HCT116 (cell line): ENCODE measurements at regions not wholly inside any gene's neighbourhood (a gene's known extent, or its start where the extent isn't known, plus 50 kb on each side); places are given as distances from the start of the nearest gene placed in this dataset.

Source experiments
- ATAC-seq: fragments of 200-7000 bp; cut with Tn5 transposase; 2 replicates; pipeline ENCODE4 v1.9.1; 2020; ENCODE audit warnings: mild to moderate bottlenecking, moderate library complexity
- BruUV-seq: library from RNA; stranded (reverse); fragments of 400-500 nt; replicated peaks from 2 replicates; lab custom pipeline; 2021; lab: Mats Ljungman, UMichigan
- CTCF ChIA-PET: fragments of 300-600 bp; sonication (Branson Sonifier 250); formaldehyde crosslinking; loops from one replicate; lab custom pipeline; 2021; ENCODE audit warnings: antibody characterized with exemption; lab: Charles Lee
- POLR2A ChIA-PET: fragments of 300-600, 350-600 bp; sonication (Branson Sonifier 250); formaldehyde crosslinking; loops from one replicate; lab custom pipeline; 2021; ENCODE audit warnings: antibody characterized with exemption; lab: Charles Lee
- RAD21 ChIA-PET, 2 experiments: fragments of 300-600 bp; sonication (Branson Sonifier 250); formaldehyde crosslinking; loops; one replicate each; lab custom pipeline; 2023; ENCODE audit warnings: low total read pairs in 2 of 2; ENCODE audit not compliant: uncharacterized antibody in 2 of 2, unreplicated experiment in 2 of 2, low non-redundant PET in 1 of 2; lab: Charles Lee
- DNase-seq: peaks from one replicate; pipeline ENCODE4 v3.0.0-alpha.2; 2010; ENCODE audit warnings: low read depth, low spot score
- H2AFZ ChIP-seq: fragments of 200-600 bp; shearing (Covaris generic), sonication (generic); 2 replicates; pipeline ENCODE4 v1.6.1; 2017; ENCODE audit warnings: low read depth, mixed run types, mixed read lengths, antibody characterized with exemption, low read length; ENCODE audit not compliant: poor library complexity, severe bottlenecking
- H3K27ac ChIP-seq: 2 replicates; pipeline ENCODE4 v1.5.1; 2012; ENCODE audit warnings: low read depth, low read length
- H3K27me3 ChIP-seq: fragments of 200-600 bp; sonication (generic); 2 replicates; pipeline ENCODE4 v1.6.1; 2016; ENCODE audit warnings: mixed run types, low read length, mixed read lengths; ENCODE audit not compliant: insufficient read depth
- H3K36me3 ChIP-seq, 2 experiments: fragments of 200-500 bp in 1 of 2; fragments of 200-600 bp in 1 of 2; sonication (Bioruptor generic) in 1 of 2; sonication (generic) in 1 of 2; 2 replicates each; pipeline versions ENCODE4 v1.5.1 to v1.6.1; 2014 to 2016; ENCODE audit warnings: low read length in 2 of 2, inconsistent platforms in 1 of 2, mixed read lengths in 1 of 2, mixed run types in 1 of 2; ENCODE audit not compliant: insufficient read depth in 2 of 2, control insufficient read depth in 1 of 2
- H3K4me1 ChIP-seq, 2 experiments: fragments of 200-600 bp in 1 of 2; sonication (generic) in 1 of 2; 2 replicates each; pipeline versions ENCODE4 v1.5.1 to v1.6.1; 2012 to 2017; ENCODE audit warnings: low read length in 2 of 2, inconsistent platforms in 1 of 2, mild to moderate bottlenecking in 1 of 2, mixed read lengths in 1 of 2, mixed run types in 1 of 2, moderate library complexity in 1 of 2; ENCODE audit not compliant: insufficient read depth in 2 of 2, control insufficient read depth in 1 of 2
- H3K4me2 ChIP-seq: fragments of 200-600 bp; sonication (generic); 2 replicates; pipeline ENCODE4 v1.6.1; 2017; ENCODE audit warnings: mixed run types, low read length, mixed read lengths
- H3K4me3 ChIP-seq, 2 experiments: fragments of 200-600 bp in 1 of 2; sonication (generic) in 1 of 2; replicated peaks in 1 of 2; 2 replicates each; pipeline ENCODE4 v1.5.1; 2011 to 2016; ENCODE audit warnings: low read length in 2 of 2, control low read depth in 1 of 2, low read depth in 1 of 2, mild to moderate bottlenecking in 1 of 2, mixed read lengths in 1 of 2, mixed run types in 1 of 2
- H3K79me2 ChIP-seq: fragments of 200-600 bp; sonication (generic); 2 replicates; pipeline ENCODE4 v1.6.1; 2017; ENCODE audit warnings: mild to moderate bottlenecking, mixed run types, low read length, moderate library complexity, mixed read lengths; ENCODE audit not compliant: insufficient read depth
- H3K9ac ChIP-seq: fragments of 200-600 bp; sonication (generic); 2 replicates; pipeline ENCODE4 v1.6.1; 2016; ENCODE audit warnings: low read length, mixed read lengths
- H3K9me2 ChIP-seq: fragments of 200-600 bp; sonication (generic), shearing (Covaris generic); 2 replicates; pipeline ENCODE4 v1.6.1; 2017; ENCODE audit warnings: mixed run types, mild to moderate bottlenecking, moderate library complexity; ENCODE audit not compliant: insufficient read depth
- H3K9me3 ChIP-seq, 2 experiments: fragments of 200-500 bp in 1 of 2; fragments of 200-600 bp in 1 of 2; sonication (Bioruptor generic) in 1 of 2; sonication (generic) in 1 of 2; 2 replicates each; pipeline ENCODE4 v1.6.1; 2014 to 2017; ENCODE audit warnings: low read length in 2 of 2, mixed read lengths in 2 of 2, inconsistent platforms in 1 of 2, low read depth in 1 of 2, mild to moderate bottlenecking in 1 of 2, mixed run types in 1 of 2, moderate library complexity in 1 of 2; ENCODE audit not compliant: control insufficient read depth in 1 of 2, insufficient read depth in 1 of 2
- H4K20me1 ChIP-seq: fragments of 200-600 bp; sonication (generic), shearing (Covaris generic); 2 replicates; pipeline ENCODE4 v1.6.1; 2017; ENCODE audit warnings: mixed run types, mild to moderate bottlenecking, moderate library complexity; ENCODE audit not compliant: insufficient read depth
- ATF3 ChIP-seq: IDR thresholded peaks from 2 replicates; pipeline ENCODE4 v1.6.1; 2012
- CBX3 ChIP-seq: IDR thresholded peaks from 2 replicates; pipeline ENCODE4 v1.6.1; 2012; ENCODE audit warnings: low read depth
- CEBPB ChIP-seq: IDR thresholded peaks from 2 replicates; pipeline ENCODE4 v1.6.1; 2012; ENCODE audit warnings: low read depth
- EGR1 ChIP-seq: IDR thresholded peaks from 2 replicates; pipeline ENCODE4 v1.6.1; 2012; ENCODE audit warnings: low read depth
- ELF1 ChIP-seq: IDR thresholded peaks from 2 replicates; pipeline ENCODE4 v1.6.1; 2012; ENCODE audit warnings: low read depth, borderline replicate concordance
- EZH2 ChIP-seq: fragments of 200-600 bp; sonication (generic); IDR thresholded peaks from 2 replicates; pipeline ENCODE4 v1.6.1; 2017; ENCODE audit warnings: antibody characterized with exemption, mixed run types
- EZH2phosphoT487 ChIP-seq: fragments of 200-600 bp; IDR thresholded peaks from 2 replicates; pipeline ENCODE4 v1.6.1; 2018; ENCODE audit warnings: antibody characterized with exemption, borderline replicate concordance
- FOSL1 ChIP-seq: IDR thresholded peaks from 2 replicates; pipeline ENCODE4 v1.6.1; 2012; ENCODE audit warnings: low read depth
- JUND ChIP-seq: IDR thresholded peaks from 2 replicates; pipeline ENCODE4 v1.6.1; 2012
- MAX ChIP-seq: IDR thresholded peaks from 2 replicates; pipeline ENCODE4 v1.6.1; 2012
- POLR2A ChIP-seq: IDR thresholded peaks from 2 replicates; pipeline ENCODE4 v1.7.0; 2011; ENCODE audit warnings: borderline replicate concordance; ENCODE audit not compliant: insufficient read depth, insufficient read length; ENCODE audit errors: extremely low read depth
- POLR2AphosphoS5 ChIP-seq: IDR thresholded peaks from 2 replicates; pipeline ENCODE4 v1.6.1; 2011; ENCODE audit warnings: mild to moderate bottlenecking, low read depth, low read length, moderate library complexity
- SIN3A ChIP-seq: IDR thresholded peaks from 2 replicates; pipeline ENCODE4 v1.6.1; 2012; ENCODE audit warnings: low read depth
- SP1 ChIP-seq: IDR thresholded peaks from 2 replicates; pipeline ENCODE4 v1.6.1; 2012; ENCODE audit warnings: low read depth
- SRF ChIP-seq: IDR thresholded peaks from 2 replicates; pipeline ENCODE4 v1.6.1; 2012; ENCODE audit warnings: low read depth
- TCF7L2 ChIP-seq: IDR thresholded peaks from 2 replicates; pipeline ENCODE4 v1.7.0; 2011; ENCODE audit warnings: borderline replicate concordance, inconsistent platforms; ENCODE audit not compliant: insufficient read depth, insufficient read length; ENCODE audit errors: extremely low read depth
- YY1 ChIP-seq: IDR thresholded peaks from 2 replicates; pipeline ENCODE4 v1.6.1; 2011; ENCODE audit warnings: low read length, low read depth, moderate library complexity, mild to moderate bottlenecking; ENCODE audit not compliant: insufficient replicate concordance; ENCODE audit errors: extremely low read depth
- ZBTB33 ChIP-seq: IDR thresholded peaks from 2 replicates; pipeline ENCODE4 v1.6.1; 2011; ENCODE audit warnings: mild to moderate bottlenecking, low read length, moderate library complexity; ENCODE audit not compliant: insufficient replicate concordance; ENCODE audit errors: extremely low read depth
- ZFX ChIP-seq: fragments of 450-650 bp; IDR thresholded peaks from 2 replicates; pipeline ENCODE4 v1.6.1; 2017
- ZNF274 ChIP-seq: fragments of 200-500 bp; sonication (Bioruptor generic); IDR thresholded peaks from 2 replicates; pipeline ENCODE4 v1.6.1; 2014; ENCODE audit warnings: mild to moderate bottlenecking, low read depth, low read length, inconsistent platforms
- intact Hi-C: fragments of 100-400 bp; cut with micrococcal nuclease; formaldehyde crosslinking; loops from 2 replicates; pipeline ENCODE4 v1.10.0; 2022

GRCh38 chr6:170082067-170082466, 208.8 kb downstream of the DLL1 start:
- Histone ChIP-seq H4K20me1 (no peaks in the 10 kb centered on the region), H3K4me1 (no peaks in the 10 kb centered on the region), H3K9ac (no peak overlapping the region), H3K4me3 (no peak overlapping the region), H3K9me2 (no peaks in the 10 kb centered on the region), H3K9me3 (no peaks in the 10 kb centered on the region), H3K36me3 (no peaks in the 10 kb centered on the region), H2AFZ (no peak overlapping the region), H3K4me2 (no peak overlapping the region), H3K27me3 (no peaks in the 10 kb centered on the region), H3K27ac (no peak overlapping the region), H3K79me2 (no peaks in the 10 kb centered on the region)
- ChIA-PET RAD21 (no interaction called here), CTCF (no interaction called here), POLR2A (no interaction called here)
- DNase-seq (no peak), ATAC-seq (no peak)
- intact Hi-C loops = no loop called here
- TF ChIP-seq POLR2A (no peak), MAX (no peak), EGR1 (no peak), TCF7L2 (no peak), ELF1 (no peak), CBX3 (no peak), SIN3A (no peak), JUND (no peak), SP1 (no peak), ZNF274 (no peak), CEBPB (no peak), EZH2phosphoT487 (no peak), SRF (no peak)
- BruUV-seq = no TSS peak

GRCh38 chr6:170081556-170081955, 209.3 kb downstream of the DLL1 start:
- ChIA-PET POLR2A (no interaction called here), CTCF (no interaction called here), RAD21 (no interaction called here)
- Histone ChIP-seq H3K4me1 (no peaks in the 10 kb centered on the region), H3K4me2 (no peak overlapping the region), H3K79me2 (no peaks in the 10 kb centered on the region), H4K20me1 (no peaks in the 10 kb centered on the region), H3K9me3 (no peaks in the 10 kb centered on the region), H3K4me3 (no peak overlapping the region), H3K9ac (no peak overlapping the region), H3K9me2 (no peaks in the 10 kb centered on the region), H3K36me3 (no peaks in the 10 kb centered on the region), H3K27ac (no peak overlapping the region), H2AFZ (no peak overlapping the region), H3K27me3 (no peaks in the 10 kb centered on the region)
- DNase-seq (no peak), ATAC-seq (no peak)
- no TSS peak for BruUV-seq
- intact Hi-C loops = no loop called here
- TF ChIP-seq ATF3 (no peak), CEBPB (no peak), SIN3A (no peak), ZBTB33 (no peak), YY1 (no peak), EZH2phosphoT487 (no peak), EZH2 (no peak), FOSL1 (no peak), TCF7L2 (no peak), POLR2AphosphoS5 (no peak), ZFX (no peak), EGR1 (no peak)
